22Rv1 (cell line): ENCODE measurements at regions not wholly inside any gene's neighbourhood (a gene's known extent, or its start where the extent isn't known, plus 50 kb on each side); places are given as distances from the start of the nearest gene placed in this dataset.

Experiments
- ZFX ChIP-seq: fragments of 450-650 bp; IDR thresholded peaks from 2 replicates; pipeline ENCODE4 v1.6.1; 2017; ENCODE audit warnings: antibody characterized with exemption, borderline replicate concordance
- TF ChIP-seq, protein P1 (sequence below): fragments of 450-650 bp; IDR thresholded peaks from 2 replicates; pipeline ENCODE4 v1.5.1; 2017; ENCODE audit warnings: mild to moderate bottlenecking

DNA sequence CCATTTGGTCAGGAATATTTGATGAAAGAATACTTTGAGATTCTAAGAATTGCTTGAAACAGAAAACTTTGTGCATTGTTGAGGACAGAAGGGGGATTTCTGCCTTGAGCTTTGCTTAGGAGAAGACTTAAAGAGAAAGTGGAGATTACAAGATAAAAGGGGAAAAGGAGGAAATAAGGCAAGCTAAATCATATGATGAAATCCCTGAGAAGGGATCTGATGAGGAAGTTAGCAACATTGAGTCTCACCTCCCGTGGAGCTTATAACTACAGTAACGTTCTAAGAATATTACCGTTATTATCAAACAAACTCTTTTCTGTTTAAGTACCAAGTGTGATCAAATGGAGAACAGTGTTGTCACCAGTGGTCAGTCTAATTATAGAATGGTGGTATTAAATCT is 414.7 kb upstream of the NAALADL2 start:
- TF ChIP-seq, protein P1, sequence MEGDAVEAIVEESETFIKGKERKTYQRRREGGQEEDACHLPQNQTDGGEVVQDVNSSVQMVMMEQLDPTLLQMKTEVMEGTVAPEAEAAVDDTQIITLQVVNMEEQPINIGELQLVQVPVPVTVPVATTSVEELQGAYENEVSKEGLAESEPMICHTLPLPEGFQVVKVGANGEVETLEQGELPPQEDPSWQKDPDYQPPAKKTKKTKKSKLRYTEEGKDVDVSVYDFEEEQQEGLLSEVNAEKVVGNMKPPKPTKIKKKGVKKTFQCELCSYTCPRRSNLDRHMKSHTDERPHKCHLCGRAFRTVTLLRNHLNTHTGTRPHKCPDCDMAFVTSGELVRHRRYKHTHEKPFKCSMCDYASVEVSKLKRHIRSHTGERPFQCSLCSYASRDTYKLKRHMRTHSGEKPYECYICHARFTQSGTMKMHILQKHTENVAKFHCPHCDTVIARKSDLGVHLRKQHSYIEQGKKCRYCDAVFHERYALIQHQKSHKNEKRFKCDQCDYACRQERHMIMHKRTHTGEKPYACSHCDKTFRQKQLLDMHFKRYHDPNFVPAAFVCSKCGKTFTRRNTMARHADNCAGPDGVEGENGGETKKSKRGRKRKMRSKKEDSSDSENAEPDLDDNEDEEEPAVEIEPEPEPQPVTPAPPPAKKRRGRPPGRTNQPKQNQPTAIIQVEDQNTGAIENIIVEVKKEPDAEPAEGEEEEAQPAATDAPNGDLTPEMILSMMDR: no peak
- no peak for TF ChIP-seq ZFX
